Progenitor cell of endocrine pancreas (in vitro differentiated cells): ENCODE measurements at regions not wholly inside any gene's neighbourhood (a gene's known extent, or its start where the extent isn't known, plus 50 kb on each side); places are given as distances from the start of the nearest gene placed in this dataset.
"Not testable (repeated sequence)": the region's sequence is repeated elsewhere in the genome, so short reads cannot be mapped to it uniquely, and the experiment has no call there.

Experiments
- DNase-seq: peaks from one replicate; pipeline ENCODE4 v3.0.0; 2021; ENCODE audit warnings: low spot score; ENCODE audit not compliant: unreplicated experiment
- H3K27ac Mint-ChIP-seq: 2 replicates; pipeline ENCODE4 v1.8.0; 2021; ENCODE audit warnings: mild to moderate bottlenecking, moderate library complexity, mixed read lengths
- H3K27me3 Mint-ChIP-seq: 2 replicates; pipeline ENCODE4 v1.8.0; 2021; ENCODE audit warnings: mixed read lengths
- H3K36me3 Mint-ChIP-seq: 2 replicates; pipeline ENCODE4 v1.8.0; 2022; ENCODE audit warnings: mixed read lengths; ENCODE audit not compliant: insufficient read depth
- H3K4me1 Mint-ChIP-seq: 2 replicates; pipeline ENCODE4 v1.8.0; 2021; ENCODE audit warnings: low read depth, mixed read lengths
- H3K4me3 Mint-ChIP-seq: 2 replicates; pipeline ENCODE4 v1.8.0; 2021; ENCODE audit warnings: low read depth, mild to moderate bottlenecking, moderate library complexity, mixed read lengths
- H3K9me3 Mint-ChIP-seq: 2 replicates; pipeline ENCODE4 v1.8.0; 2021; ENCODE audit warnings: low read depth, mixed read lengths
- CTCF ChIP-seq: fragments of 200-600 bp; sonication (generic); IDR thresholded peaks from one replicate; pipeline ENCODE4 v1.5.0; 2021; ENCODE audit warnings: antibody characterized with exemption, mild to moderate bottlenecking; ENCODE audit not compliant: unreplicated experiment

GRCh38 chr2:167817908-167818307 is 429.5 kb downstream of the STK39 start:
- H3K9me3 Mint-ChIP-seq = no peaks in the 10 kb centered on the region
- no peak for DNase-seq

GRCh38 chr2:167817422-167817821 is 430.0 kb downstream of the STK39 start:
- peaks cover 11% of the 10 kb centered on the region for H3K36me3 Mint-ChIP-seq
- no peak overlapping the region for H3K27ac Mint-ChIP-seq
- DNase-seq = no peak
- H3K27me3 Mint-ChIP-seq = no peaks in the 10 kb centered on the region
- no peaks in the 10 kb centered on the region for H3K9me3 Mint-ChIP-seq
- no peak for TF ChIP-seq CTCF
- peaks cover 27% of the 10 kb centered on the region for H3K4me1 Mint-ChIP-seq
- no peak overlapping the region for H3K4me3 Mint-ChIP-seq

More at GRCh38 chr2:167817908-167818307, 429.5 kb downstream of the STK39 start:
- Mint-ChIP-seq H3K4me3 (no peak overlapping the region), H3K36me3 (peaks cover 14% of the 10 kb centered on the region), H3K27me3 (no peaks in the 10 kb centered on the region), H3K4me1 (peaks cover 27% of the 10 kb centered on the region), H3K27ac (no peak overlapping the region)
- TF ChIP-seq CTCF = no peak

- Mint-ChIP-seq H3K4me3 (no peak overlapping the region), H3K4me1 (peaks cover 28% of the 10 kb centered on the region), H3K27ac (no peak overlapping the region), H3K9me3 (no peaks in the 10 kb centered on the region), H3K27me3 (no peaks in the 10 kb centered on the region), H3K36me3 (peaks cover 8% of the 10 kb centered on the region)
- TF ChIP-seq CTCF = no peak
- no peak for DNase-seq
Measured at GRCh38 chr2:167816874-167817290, 430.5 kb downstream of the STK39 start.

GRCh38 chr2:167814881-167815718 is 432.3 kb downstream of the STK39 start:
- no peak for DNase-seq
- TF ChIP-seq CTCF = no peak
- no peaks in the 10 kb centered on the region for H3K27me3 Mint-ChIP-seq
- H3K9me3 Mint-ChIP-seq = no peaks in the 10 kb centered on the region
- H3K4me1 Mint-ChIP-seq = peaks cover 35% of the 10 kb centered on the region
- H3K4me3 Mint-ChIP-seq = peak overlapping the region; percentile 6
- H3K27ac Mint-ChIP-seq = peak overlapping the region; percentile 90
- peaks cover 6% of the 10 kb centered on the region for H3K36me3 Mint-ChIP-seq

- H3K4me1 Mint-ChIP-seq = peaks cover 35% of the 10 kb centered on the region
Measured at GRCh38 chr2:167814482-167814880, 432.9 kb downstream of the STK39 start.

GRCh38 chr2:167809799-167810198 is 437.6 kb downstream of the STK39 start:
- not testable (repeated sequence) for H3K27ac Mint-ChIP-seq, DNase-seq, H3K27me3 Mint-ChIP-seq, H3K36me3 Mint-ChIP-seq, H3K4me3 Mint-ChIP-seq
- Mint-ChIP-seq H3K9me3 (peaks cover 11% of the 10 kb centered on the region), H3K4me1 (peaks cover 10% of the 10 kb centered on the region)

More at GRCh38 chr2:167814482-167814880, 432.9 kb downstream of the STK39 start:
- H3K36me3 Mint-ChIP-seq, DNase-seq, H3K27me3 Mint-ChIP-seq, H3K9me3 Mint-ChIP-seq, H3K27ac Mint-ChIP-seq, H3K4me3 Mint-ChIP-seq: not testable (repeated sequence)
